GM12878 (cell line): ENCODE measurements at regions not wholly inside any gene's neighbourhood (a gene's known extent, or its start where the extent isn't known, plus 50 kb on each side); places are given as distances from the start of the nearest gene placed in this dataset.

Experiments
- ATAC-seq: fragments of 200-7000 bp; cut with Tn5 transposase; 3 replicates; pipeline ENCODE4 v1.9.1; 2020; ENCODE audit warnings: mild to moderate bottlenecking, moderate library complexity
- BruUV-seq: library from RNA; stranded (reverse); fragments of 400-500 nt; replicated peaks from 2 replicates; lab custom pipeline; 2021; lab: Mats Ljungman, UMichigan
- CTCF ChIA-PET: fragments of 300-600 bp; sonication (Branson Sonifier 250); formaldehyde crosslinking; extraction: SDS; loops from one replicate; lab custom pipeline; 2021; ENCODE audit warnings: inconsistent platforms; lab: Yijun Ruan, JAX
- POLR2A ChIA-PET: fragments of 350-600 bp; formaldehyde crosslinking; extraction: SDS; loops from one replicate; lab custom pipeline; 2021; ENCODE audit warnings: inconsistent platforms; lab: Charles Lee
- RAD21 ChIA-PET: fragments of 300-600 bp; sonication (Branson Sonifier 250); formaldehyde crosslinking; loops from one replicate; lab custom pipeline; 2023; ENCODE audit warnings: antibody characterized with exemption; ENCODE audit not compliant: unreplicated experiment; lab: Charles Lee
- SMC1A ChIA-PET: fragments of 300-600 bp; sonication (Branson Sonifier 250); formaldehyde crosslinking; loops from one replicate; lab custom pipeline; 2023; ENCODE audit not compliant: unreplicated experiment, uncharacterized antibody; lab: Charles Lee
- DNase-seq: peaks from one replicate; pipeline ENCODE4 v3.0.0-alpha.2; 2011; ENCODE audit warnings: low read depth, low spot score
- FAIRE-seq: peaks from 3 replicates; lab custom pipeline; 2011; peaks lifted over from hg19 to GRCh38; lab: Jason Lieb, UNC
- H2AFZ ChIP-seq: 2 replicates; pipeline ENCODE4 v1.6.0; 2011; ENCODE audit warnings: low read depth, low read length, control low read depth; ENCODE audit not compliant: control insufficient read depth
- H3K27ac ChIP-seq: 2 replicates; pipeline ENCODE4 v1.5.1; 2011; ENCODE audit warnings: control low read depth; ENCODE audit not compliant: control insufficient read depth, insufficient read depth
- H3K27me3 ChIP-seq, 2 experiments: replicated peaks in 1 of 2; 2 replicates each; pipeline versions ENCODE4 v1.6.0 to v1.6.1; 2011; ENCODE audit warnings: low read length in 1 of 2; ENCODE audit not compliant: control insufficient read depth in 2 of 2, insufficient read depth in 2 of 2
- H3K36me3 ChIP-seq, 2 experiments: 2 replicates each; pipeline ENCODE4 v1.5.1; 2011; ENCODE audit warnings: low read length in 1 of 2; ENCODE audit not compliant: control insufficient read depth in 2 of 2, insufficient read depth in 2 of 2
- H3K4me1 ChIP-seq: 2 replicates; pipeline ENCODE4 v1.6.1; 2011; ENCODE audit warnings: mild to moderate bottlenecking, low read length, moderate library complexity, mixed read lengths; ENCODE audit not compliant: control insufficient read depth, insufficient read depth
- H3K4me2 ChIP-seq: 2 replicates; pipeline ENCODE4 v1.6.0; 2011; ENCODE audit warnings: control low read depth; ENCODE audit not compliant: control insufficient read depth, insufficient read depth
- H3K4me3 ChIP-seq: fragments of 200-600 bp; sonication (generic); 2 replicates; pipeline ENCODE4 v1.5.1; 2016
- H3K79me2 ChIP-seq: 2 replicates; pipeline ENCODE4 v1.6.0; 2011; ENCODE audit warnings: low read length; ENCODE audit not compliant: control insufficient read depth, insufficient read depth
- H3K9ac ChIP-seq: 2 replicates; pipeline ENCODE4 v1.8.0; 2011; ENCODE audit warnings: low read length, control low read depth, mixed read lengths; ENCODE audit not compliant: control insufficient read depth, insufficient read depth
- H3K9me3 ChIP-seq: replicated peaks from 3 replicates; pipeline ENCODE4 v1.5.1; 2011; ENCODE audit warnings: mild to moderate bottlenecking, low read length; ENCODE audit not compliant: control insufficient read depth, insufficient read depth
- H4K20me1 ChIP-seq: 2 replicates; pipeline ENCODE4 v1.6.0; 2011; ENCODE audit not compliant: control insufficient read depth, insufficient read depth
- ELK1 ChIP-seq: IDR thresholded peaks from 2 replicates; pipeline ENCODE4 v1.6.1; 2012; ENCODE audit warnings: low read depth, low read length, improper control_type of control experiment
- ETV6 ChIP-seq, 2 experiments: fragments of 450-650 bp in 1 of 2; IDR thresholded peaks in 1 of 2; conservative IDR thresholded peaks in 1 of 2; 2 replicates each; pipeline ENCODE4 v1.6.1; 2014; ENCODE audit warnings: antibody characterized with exemption in 1 of 2, borderline replicate concordance in 1 of 2, low read depth in 1 of 2, mild to moderate bottlenecking in 1 of 2, moderate library complexity in 1 of 2
- MXI1 ChIP-seq: fragments of 150-350 bp; IDR thresholded peaks from 2 replicates; pipeline ENCODE4 v1.6.1; 2011; ENCODE audit warnings: low read depth, mild to moderate bottlenecking, inconsistent platforms, low read length, improper control_type of control experiment
- PAX5 ChIP-seq: IDR thresholded peaks from 2 replicates; pipeline ENCODE4 v1.6.1; 2011; ENCODE audit warnings: low read depth, low read length, borderline replicate concordance
- SMC3 ChIP-seq: IDR thresholded peaks from 2 replicates; pipeline ENCODE4 v1.6.1; 2011; ENCODE audit warnings: low read length, improper control_type of control experiment, borderline replicate concordance
- ZNF622 ChIP-seq: fragments of 450-650 bp; IDR thresholded peaks from 2 replicates; pipeline ENCODE4 v1.6.1; 2017; ENCODE audit warnings: mild to moderate bottlenecking, inconsistent platforms
- WGBS: methylation state at CpG from one replicate; pipeline ENCODE4 v1.1.6; 2016; ENCODE audit warnings: low lambda C conversion rate; ENCODE audit not compliant: insufficient replicate concordance, insufficient coverage; ENCODE audit errors: missing lambda C conversion rate; 5-methylcytosine and 5-hydroxymethylcytosine counted together
- in situ Hi-C: fragments of 300-500 bp; cut with MboI; formaldehyde crosslinking; loops from 9 replicates; pipeline ENCODE4 v1.14.3; 2018; ENCODE audit warnings: mixed read lengths
- intact Hi-C: fragments of 100-400 bp; cut with micrococcal nuclease; formaldehyde crosslinking; loops from one replicate; pipeline ENCODE4 v1.14.2; 2022; ENCODE audit not compliant: unreplicated experiment

- BruUV-seq = no TSS peak
These were observed 74.3 kb upstream of the UBL3 start for GRCh38 chr13:29924482-29925350.

More at GRCh38 chr13:29924482-29925350, 74.3 kb upstream of the UBL3 start:
- intact Hi-C loops = loop anchor here (5.0 kb wide), 2 partner anchors 77 to 152 kb away; no protein-coding TSS in a partner anchor
- no peak overlapping the region for H3K4me3 ChIP-seq
- TF ChIP-seq ELK1 (no peak), SMC3 (no peak), ZNF622 (no peak), MXI1 (no peak), ETV6 (conservative IDR thresholded peaks at IDR 0.05 in 1 of 2, IDR thresholded peaks at IDR 0.05 in 1 of 2; ENCODE audit: borderline replicate concordance in 1 of 2, low read depth in 1 of 2) (no peak), PAX5 (no peak)
- no peaks in the 10 kb centered on the region for H3K79me2 ChIP-seq
- RAD21 ChIA-PET = interaction anchor here (0.6 to 4.3 kb wide), 5 partner anchors 10 to 318 kb away, joined by 3 to 73 read pairs (median 9); no protein-coding TSS in a partner anchor
- in situ Hi-C loops = loop anchor here (5.0 kb wide), 1 partner anchor 152 kb away; no protein-coding TSS in a partner anchor
- 52% methylated on average over 12 of the region's 12 CpGs for WGBS
- POLR2A ChIA-PET = interaction anchor here (1.6 kb wide), 1 partner anchor 17 kb away, joined by 5 read pairs; no protein-coding TSS in a partner anchor
- H3K4me1 ChIP-seq = peaks cover 5% of the 10 kb centered on the region; the same call in 1 of the 2 replicates
- no peak overlapping the region for H2AFZ ChIP-seq
- H3K27me3 ChIP-seq = no peaks in the 10 kb centered on the region
- CTCF ChIA-PET = interaction anchor here (0.5 to 11.6 kb wide), 39 partner anchors 9 to 417 kb away, joined by 3 to 225 read pairs (median 5); partner anchors contain the start of gene UBL3
- DNase-seq (no peak), ATAC-seq (no peak), FAIRE-seq (no peak)
- no peak overlapping the region for H3K27ac ChIP-seq
- no peak overlapping the region for H3K9ac ChIP-seq
- no peak overlapping the region for H3K4me2 ChIP-seq
- SMC1A ChIA-PET = interaction anchor here (0.9 to 9.1 kb wide), 13 partner anchors 10 to 188 kb away, joined by 3 to 119 read pairs (median 3); no protein-coding TSS in a partner anchor
- no peaks in the 10 kb centered on the region for H3K36me3 ChIP-seq
- H3K9me3 ChIP-seq = no peaks in the 10 kb centered on the region
- H4K20me1 ChIP-seq = no peaks in the 10 kb centered on the region
